Osteoblast (primary cell): ENCODE measurements at regions not wholly inside any gene's neighbourhood (a gene's known extent, or its start where the extent isn't known, plus 50 kb on each side); places are given as distances from the start of the nearest gene placed in this dataset.
"Not testable (repeated sequence)": the region's sequence is repeated elsewhere in the genome, so short reads cannot be mapped to it uniquely, and the experiment has no call there.

Experiments used
- DNase-seq: peaks from one replicate; pipeline ENCODE4 v3.0.0; 2011; ENCODE audit warnings: low spot score, mixed read lengths; ENCODE audit not compliant: insufficient read length; ENCODE audit errors: missing footprints
- H2AFZ ChIP-seq: 2 replicates; pipeline ENCODE4 v1.6.0; 2011; ENCODE audit warnings: mild to moderate bottlenecking, low read length
- H3K27ac ChIP-seq: 2 replicates; pipeline ENCODE4 v1.5.1; 2011; ENCODE audit warnings: mild to moderate bottlenecking, low read depth, low read length, moderate library complexity
- H3K27me3 ChIP-seq: 2 replicates; pipeline ENCODE4 v1.6.0; 2012; ENCODE audit warnings: mild to moderate bottlenecking, control low read depth, inconsistent platforms, low read length, moderate library complexity; ENCODE audit not compliant: insufficient read depth
- H3K36me3 ChIP-seq: 2 replicates; pipeline ENCODE4 v1.5.1; 2011; ENCODE audit warnings: mild to moderate bottlenecking, low read length, control low read depth, moderate library complexity; ENCODE audit not compliant: insufficient read depth
- H3K4me1 ChIP-seq: 2 replicates; pipeline ENCODE4 v1.5.1; 2011; ENCODE audit warnings: mild to moderate bottlenecking, low read length, control low read depth, moderate library complexity; ENCODE audit not compliant: insufficient read depth
- H3K4me2 ChIP-seq: 2 replicates; pipeline ENCODE4 v1.6.0; 2011; ENCODE audit warnings: mild to moderate bottlenecking, low read length; ENCODE audit not compliant: insufficient read depth
- H3K4me3 ChIP-seq: fragments of 200-600 bp; sonication (generic); 3 replicates; pipeline ENCODE4 v1.5.1; 2012; ENCODE audit warnings: mild to moderate bottlenecking, low read length, inconsistent platforms; ENCODE audit not compliant: insufficient read depth
- H3K79me2 ChIP-seq: 2 replicates; pipeline ENCODE4 v1.6.0; 2012; ENCODE audit warnings: mild to moderate bottlenecking, low read length, control low read depth, inconsistent platforms; ENCODE audit not compliant: insufficient read depth
- H3K9me3 ChIP-seq: 2 replicates; pipeline ENCODE4 v1.5.1; 2011; ENCODE audit warnings: low read depth, low read length, control low read depth
- H4K20me1 ChIP-seq: 2 replicates; pipeline ENCODE4 v1.6.0; 2012; ENCODE audit warnings: mild to moderate bottlenecking, low read length, control low read depth; ENCODE audit not compliant: insufficient read depth
- CTCF ChIP-seq: IDR thresholded peaks from 2 replicates; pipeline ENCODE4 v1.5.1; 2011; ENCODE audit warnings: mild to moderate bottlenecking, low read depth, low read length, moderate library complexity; ENCODE audit errors: extremely low read depth

- Histone ChIP-seq H4K20me1 (no peaks in the 10 kb centered on the region), H3K79me2 (no peaks in the 10 kb centered on the region), H3K4me3 (no peak overlapping the region), H3K36me3 (no peaks in the 10 kb centered on the region), H3K27ac (no peak overlapping the region), H3K4me1 (no peaks in the 10 kb centered on the region), H3K9me3 (no peaks in the 10 kb centered on the region), H3K4me2 (no peak overlapping the region), H2AFZ (no peak overlapping the region), H3K27me3 (no peaks in the 10 kb centered on the region)
- TF ChIP-seq CTCF = peak; percentile 47
- peak; percentile 67 for DNase-seq
Measured at GRCh38 chrX:65451663-65452062, 82.9 kb downstream of the LAS1L start.

GRCh38 chrX:65420154-65420553 lies 114.4 kb downstream of the LAS1L start:
- H3K79me2 ChIP-seq = no peaks in the 10 kb centered on the region
- no peak for DNase-seq
- no peak overlapping the region for H2AFZ ChIP-seq
- peaks cover 2% of the 10 kb centered on the region for H3K9me3 ChIP-seq
- H3K27me3 ChIP-seq = no peaks in the 10 kb centered on the region
- H3K4me1 ChIP-seq = no peaks in the 10 kb centered on the region
- no peak overlapping the region for H3K27ac ChIP-seq
- no peak overlapping the region for H3K4me2 ChIP-seq
- H3K4me3 ChIP-seq = no peak overlapping the region
- TF ChIP-seq CTCF = no peak
- no peaks in the 10 kb centered on the region for H4K20me1 ChIP-seq
- no peaks in the 10 kb centered on the region for H3K36me3 ChIP-seq

- not testable (repeated sequence) for H4K20me1 ChIP-seq, H2AFZ ChIP-seq, H3K27me3 ChIP-seq, H3K79me2 ChIP-seq, H3K27ac ChIP-seq, DNase-seq, H3K9me3 ChIP-seq, H3K4me1 ChIP-seq, H3K4me3 ChIP-seq, H3K36me3 ChIP-seq, H3K4me2 ChIP-seq
Measured at GRCh38 chrX:65407662-65408061, 126.9 kb downstream of the LAS1L start.

- Histone ChIP-seq H3K27me3 (no peaks in the 10 kb centered on the region), H3K27ac (no peak overlapping the region), H3K4me2 (no peak overlapping the region), H3K4me3 (no peak overlapping the region), H3K79me2 (no peaks in the 10 kb centered on the region), H3K4me1 (no peaks in the 10 kb centered on the region), H3K36me3 (no peaks in the 10 kb centered on the region), H2AFZ (no peak overlapping the region), H4K20me1 (no peaks in the 10 kb centered on the region), H3K9me3 (no peaks in the 10 kb centered on the region)
- TF ChIP-seq CTCF = no peak
- no peak for DNase-seq
Measured at GRCh38 chrX:65407157-65407626, 127.4 kb downstream of the LAS1L start.
